T-helper 1 cell treated with Interleukin-12 subunit alpha and Interleukin-12 subunit beta and Interleukin-4 antibody, amounts not matched to agents 30 μg/mL and 1 μg/mL, for 36 hours (primary cell): ENCODE measurements at regions not wholly inside any gene's neighbourhood (a gene's known extent, or its start where the extent isn't known, plus 50 kb on each side); places are given as distances from the start of the nearest gene placed in this dataset.

Source experiments
- H3K27ac Mint-ChIP-seq: one replicate; pipeline ENCODE4 v1.8.0; 2021; ENCODE audit warnings: mild to moderate bottlenecking, mixed read lengths
- H3K27me3 Mint-ChIP-seq: one replicate; pipeline ENCODE4 v1.8.0; 2021; ENCODE audit warnings: low read depth, mixed read lengths
- H3K36me3 Mint-ChIP-seq: one replicate; pipeline ENCODE4 v1.8.0; 2021; ENCODE audit warnings: low read depth, mixed read lengths
- H3K4me1 Mint-ChIP-seq: one replicate; pipeline ENCODE4 v1.8.0; 2021; ENCODE audit warnings: low read depth, mixed read lengths
- H3K4me3 Mint-ChIP-seq: one replicate; pipeline ENCODE4 v1.8.0; 2021; ENCODE audit warnings: mild to moderate bottlenecking, moderate library complexity, mixed read lengths
- H3K9me3 Mint-ChIP-seq: one replicate; pipeline ENCODE4 v1.8.0; 2021; ENCODE audit warnings: mixed read lengths

GRCh38 chr19:30711826-30712225 lies 339.6 kb downstream of the ZNF536 start:
- Mint-ChIP-seq H3K36me3 (no peaks in the 10 kb centered on the region), H3K9me3 (no peaks in the 10 kb centered on the region), H3K4me1 (no peaks in the 10 kb centered on the region), H3K4me3 (no peak overlapping the region), H3K27me3 (peaks cover 14% of the 10 kb centered on the region), H3K27ac (no peak overlapping the region)

GRCh38 chr19:30711296-30711695 lies 339.1 kb downstream of the ZNF536 start:
- no peaks in the 10 kb centered on the region for H3K36me3 Mint-ChIP-seq
- H3K4me3 Mint-ChIP-seq, result no peak overlapping the region
- H3K27me3 Mint-ChIP-seq, result peaks cover 14% of the 10 kb centered on the region
- no peaks in the 10 kb centered on the region for H3K9me3 Mint-ChIP-seq
- H3K4me1 Mint-ChIP-seq, result no peaks in the 10 kb centered on the region
- H3K27ac Mint-ChIP-seq, result no peak overlapping the region

GRCh38 chr19:30710721-30711120 lies 338.5 kb downstream of the ZNF536 start:
- Mint-ChIP-seq H3K9me3 (no peaks in the 10 kb centered on the region), H3K27me3 (peaks cover 14% of the 10 kb centered on the region), H3K27ac (no peak overlapping the region), H3K4me1 (no peaks in the 10 kb centered on the region), H3K4me3 (no peak overlapping the region), H3K36me3 (no peaks in the 10 kb centered on the region)

GRCh38 chr19:30708416-30709178 lies 336.4 kb downstream of the ZNF536 start:
- no peak overlapping the region for H3K4me3 Mint-ChIP-seq
- peaks cover 9% of the 10 kb centered on the region for H3K27me3 Mint-ChIP-seq
- H3K27ac Mint-ChIP-seq, result no peak overlapping the region
- no peaks in the 10 kb centered on the region for H3K4me1 Mint-ChIP-seq
- H3K36me3 Mint-ChIP-seq, result no peaks in the 10 kb centered on the region
- no peaks in the 10 kb centered on the region for H3K9me3 Mint-ChIP-seq

- Mint-ChIP-seq H3K36me3 (no peaks in the 10 kb centered on the region), H3K4me1 (no peaks in the 10 kb centered on the region), H3K27ac (no peak overlapping the region), H3K4me3 (no peak overlapping the region), H3K27me3 (no peaks in the 10 kb centered on the region), H3K9me3 (no peaks in the 10 kb centered on the region)
These were observed 332.7 kb downstream of the ZNF536 start for GRCh38 chr19:30704771-30705330.

GRCh38 chr19:30703645-30704044 lies 331.5 kb downstream of the ZNF536 start:
- Mint-ChIP-seq H3K27me3 (no peaks in the 10 kb centered on the region), H3K4me3 (no peak overlapping the region), H3K27ac (no peak overlapping the region), H3K4me1 (no peaks in the 10 kb centered on the region), H3K36me3 (no peaks in the 10 kb centered on the region), H3K9me3 (no peaks in the 10 kb centered on the region)

- Mint-ChIP-seq H3K9me3 (no peaks in the 10 kb centered on the region), H3K27me3 (no peaks in the 10 kb centered on the region), H3K4me3 (no peak overlapping the region), H3K27ac (no peak overlapping the region), H3K4me1 (no peaks in the 10 kb centered on the region), H3K36me3 (no peaks in the 10 kb centered on the region)
These were observed 329.0 kb downstream of the ZNF536 start for GRCh38 chr19:30701178-30701577.

- Mint-ChIP-seq H3K4me3 (no peak overlapping the region), H3K9me3 (no peaks in the 10 kb centered on the region), H3K27ac (no peak overlapping the region), H3K4me1 (no peaks in the 10 kb centered on the region), H3K27me3 (no peaks in the 10 kb centered on the region), H3K36me3 (no peaks in the 10 kb centered on the region)
These were observed 327.7 kb downstream of the ZNF536 start for GRCh38 chr19:30699871-30700280.

GRCh38 chr19:30696514-30696913 lies 324.3 kb downstream of the ZNF536 start:
- H3K27me3 Mint-ChIP-seq, result peaks cover 25% of the 10 kb centered on the region
- no peak overlapping the region for H3K4me3 Mint-ChIP-seq
- no peak overlapping the region for H3K27ac Mint-ChIP-seq
- H3K9me3 Mint-ChIP-seq, result peaks cover 3% of the 10 kb centered on the region
- no peaks in the 10 kb centered on the region for H3K36me3 Mint-ChIP-seq
- H3K4me1 Mint-ChIP-seq, result peaks cover 6% of the 10 kb centered on the region

GRCh38 chr19:30695171-30695875 lies 323.1 kb downstream of the ZNF536 start:
- H3K9me3 Mint-ChIP-seq, result peaks cover 3% of the 10 kb centered on the region
- H3K27me3 Mint-ChIP-seq, result peaks cover 37% of the 10 kb centered on the region
- no peaks in the 10 kb centered on the region for H3K36me3 Mint-ChIP-seq
- H3K4me1 Mint-ChIP-seq, result peaks cover 8% of the 10 kb centered on the region
- H3K4me3 Mint-ChIP-seq, result no peak overlapping the region
- H3K27ac Mint-ChIP-seq, result no peak overlapping the region

GRCh38 chr19:30694156-30694755 lies 322.1 kb downstream of the ZNF536 start:
- peaks cover 42% of the 10 kb centered on the region for H3K27me3 Mint-ChIP-seq
- no peaks in the 10 kb centered on the region for H3K36me3 Mint-ChIP-seq
- peaks cover 8% of the 10 kb centered on the region for H3K4me1 Mint-ChIP-seq
- peaks cover 3% of the 10 kb centered on the region for H3K9me3 Mint-ChIP-seq
- H3K4me3 Mint-ChIP-seq, result no peak overlapping the region
- no peak overlapping the region for H3K27ac Mint-ChIP-seq

GRCh38 chr19:30692879-30693503 lies 320.8 kb downstream of the ZNF536 start:
- Mint-ChIP-seq H3K9me3 (peaks cover 3% of the 10 kb centered on the region), H3K4me3 (no peak overlapping the region), H3K27me3 (peaks cover 49% of the 10 kb centered on the region), H3K36me3 (no peaks in the 10 kb centered on the region), H3K27ac (no peak overlapping the region), H3K4me1 (peaks cover 8% of the 10 kb centered on the region)

GRCh38 chr19:30692181-30692811 lies 320.1 kb downstream of the ZNF536 start:
- peaks cover 8% of the 10 kb centered on the region for H3K4me1 Mint-ChIP-seq
- H3K36me3 Mint-ChIP-seq, result no peaks in the 10 kb centered on the region
- H3K4me3 Mint-ChIP-seq, result no peak overlapping the region
- peaks cover 3% of the 10 kb centered on the region for H3K9me3 Mint-ChIP-seq
- peaks cover 56% of the 10 kb centered on the region for H3K27me3 Mint-ChIP-seq
- no peak overlapping the region for H3K27ac Mint-ChIP-seq

- peaks cover 8% of the 10 kb centered on the region for H3K4me1 Mint-ChIP-seq
- no peak overlapping the region for H3K4me3 Mint-ChIP-seq
- no peaks in the 10 kb centered on the region for H3K36me3 Mint-ChIP-seq
- peaks cover 61% of the 10 kb centered on the region for H3K27me3 Mint-ChIP-seq
- H3K27ac Mint-ChIP-seq, result no peak overlapping the region
- peaks cover 3% of the 10 kb centered on the region for H3K9me3 Mint-ChIP-seq
These were observed 319.6 kb downstream of the ZNF536 start for GRCh38 chr19:30691819-30692166.
